Trophoblast cell (in vitro differentiated cells and primary cell): ENCODE measurements at regions not wholly inside any gene's neighbourhood (a gene's known extent, or its start where the extent isn't known, plus 50 kb on each side); places are given as distances from the start of the nearest gene placed in this dataset.

Experiments used
- DNase-seq, 2 donors: peaks; one replicate each; pipeline ENCODE4 v3.0.0-alpha.2; 2016
- H2AFZ ChIP-seq: 2 replicates; pipeline ENCODE4 v1.6.1; 2013; ENCODE audit warnings: low read length, moderate library complexity, mild to moderate bottlenecking; ENCODE audit not compliant: insufficient read depth, poor library complexity
- H2AK5ac ChIP-seq: 2 replicates; pipeline ENCODE4 v1.6.1; 2013; ENCODE audit warnings: mild to moderate bottlenecking, low read length
- H2BK120ac ChIP-seq: 2 replicates; pipeline ENCODE4 v1.6.1; 2013; ENCODE audit warnings: low read length, mild to moderate bottlenecking, moderate library complexity; ENCODE audit not compliant: insufficient read depth, poor library complexity
- H2BK12ac ChIP-seq: 2 replicates; pipeline ENCODE4 v1.6.1; 2013; ENCODE audit warnings: mild to moderate bottlenecking, low read length, moderate library complexity
- H2BK5ac ChIP-seq: 2 replicates; pipeline ENCODE4 v1.6.1; 2013; ENCODE audit warnings: low read length, low read depth, moderate library complexity, mild to moderate bottlenecking; ENCODE audit not compliant: poor library complexity
- H3K14ac ChIP-seq: 2 replicates; pipeline ENCODE4 v1.6.1; 2013; ENCODE audit warnings: mild to moderate bottlenecking, low read length
- H3K18ac ChIP-seq: 2 replicates; pipeline ENCODE4 v1.6.1; 2013; ENCODE audit warnings: mild to moderate bottlenecking, low read length
- H3K23ac ChIP-seq: 2 replicates; pipeline ENCODE4 v1.6.1; 2013; ENCODE audit warnings: low read length
- H3K27ac ChIP-seq: 2 replicates; pipeline ENCODE4 v1.5.1; 2013; ENCODE audit warnings: low read depth, mild to moderate bottlenecking, inconsistent platforms, low read length, moderate library complexity
- H3K27me3 ChIP-seq: 2 replicates; pipeline ENCODE4 v1.6.1; 2013; ENCODE audit warnings: inconsistent platforms, mild to moderate bottlenecking, low read length, moderate library complexity; ENCODE audit not compliant: insufficient read depth
- H3K36me3 ChIP-seq, 2 experiments: 1 replicate in 1 of 2; 2 replicates in 1 of 2; pipeline ENCODE4 v1.6.1; 2013; ENCODE audit warnings: low read length in 2 of 2, mild to moderate bottlenecking in 2 of 2, moderate library complexity in 1 of 2; ENCODE audit not compliant: insufficient read depth in 2 of 2, control insufficient read depth in 1 of 2
- H3K4ac ChIP-seq: 2 replicates; pipeline ENCODE4 v1.6.1; 2013; ENCODE audit warnings: low read depth, mild to moderate bottlenecking, low read length, moderate library complexity
- H3K4me1 ChIP-seq, 2 experiments: 1 replicate in 1 of 2; 2 replicates in 1 of 2; pipeline ENCODE4 v1.6.1; 2013; ENCODE audit warnings: low read length in 2 of 2, mild to moderate bottlenecking in 2 of 2, moderate library complexity in 1 of 2; ENCODE audit not compliant: insufficient read depth in 2 of 2, control insufficient read depth in 1 of 2
- H3K4me2 ChIP-seq: 2 replicates; pipeline ENCODE4 v1.6.1; 2013; ENCODE audit warnings: inconsistent platforms, mild to moderate bottlenecking, low read length, moderate library complexity
- H3K4me3 ChIP-seq: 2 replicates; pipeline ENCODE4 v1.5.1; 2013; ENCODE audit warnings: mild to moderate bottlenecking, low read depth, low read length, inconsistent platforms
- H3K79me1 ChIP-seq: one replicate; pipeline ENCODE4 v1.6.1; 2013; ENCODE audit warnings: low read length
- H3K79me2 ChIP-seq: 2 replicates; pipeline ENCODE4 v1.6.1; 2013; ENCODE audit warnings: low read length, mild to moderate bottlenecking; ENCODE audit not compliant: control insufficient read depth, insufficient read depth, poor library complexity
- H3K9ac ChIP-seq: 2 replicates; pipeline ENCODE4 v1.6.1; 2013; ENCODE audit warnings: mild to moderate bottlenecking, low read length
- H3K9me3 ChIP-seq: 2 replicates; pipeline ENCODE4 v1.6.1; 2013; ENCODE audit warnings: low read depth, mild to moderate bottlenecking, control low read depth, inconsistent platforms, low read length; ENCODE audit not compliant: insufficient read depth
- H4K12ac ChIP-seq: 2 replicates; pipeline ENCODE4 v1.6.1; 2013; ENCODE audit warnings: low read depth, mild to moderate bottlenecking, low read length, moderate library complexity
- H4K8ac ChIP-seq: 2 replicates; pipeline ENCODE4 v1.6.1; 2013; ENCODE audit warnings: low read depth, mild to moderate bottlenecking, low read length, moderate library complexity
- H4K91ac ChIP-seq: one replicate; pipeline ENCODE4 v1.6.1; 2013; ENCODE audit warnings: low read depth, mild to moderate bottlenecking, low read length, moderate library complexity
- WGBS: extraction: QIAGEN DNeasy Blood & Tissue Kit; methylation state at CpG from one replicate; pipeline ENCODE4 v1.1.7; 2013; ENCODE audit warnings: missing lambda C conversion rate; ENCODE audit not compliant: insufficient read length, insufficient coverage; ENCODE audit errors: extremely low coverage; 5-methylcytosine and 5-hydroxymethylcytosine counted together

DNA sequence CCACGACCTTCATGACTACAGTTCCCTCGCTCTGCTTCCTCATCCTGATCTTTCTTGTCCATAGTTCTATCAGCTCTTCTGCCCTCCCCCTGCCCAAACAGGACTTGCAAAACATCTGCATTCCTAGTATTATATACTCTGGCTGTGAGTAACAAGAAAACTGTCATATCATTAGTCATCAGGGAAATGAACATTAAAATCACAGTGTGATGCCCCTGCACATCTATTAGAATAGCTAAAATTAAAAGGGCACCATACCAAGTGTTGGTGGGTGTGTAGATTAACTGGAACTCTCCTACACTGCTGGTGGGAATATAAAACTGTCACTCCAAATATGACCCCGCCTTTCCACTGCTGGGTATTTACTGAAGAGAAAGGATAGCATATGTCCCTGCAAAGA lies 141.8 kb downstream of the C7orf25 start:
- Histone ChIP-seq H3K14ac (no peak overlapping the region), H3K18ac (no peak overlapping the region), H3K9me3 (peaks cover 1% of the 10 kb centered on the region), H3K79me2 (no peaks in the 10 kb centered on the region), H3K4me3 (no peak overlapping the region), H2BK12ac (no peak overlapping the region), H2BK120ac (no peak overlapping the region), H3K36me3 (no peaks in the 10 kb centered on the region), H3K27ac (no peak overlapping the region), H3K4me1 (no peaks in the 10 kb centered on the region), H3K4ac (no peak overlapping the region), H3K27me3 (no peaks in the 10 kb centered on the region), H2BK5ac (no peak overlapping the region), H4K12ac (no peak overlapping the region), H4K8ac (no peak overlapping the region), H3K23ac (no peak overlapping the region), H3K4me2 (no peak overlapping the region), H4K91ac (no peak overlapping the region), H2AFZ (no peak overlapping the region), H3K79me1 (no peaks in the 10 kb centered on the region), H3K9ac (no peak overlapping the region), H2AK5ac (no peak overlapping the region)
- DNase-seq: no peak
- WGBS: no CpG with 5 or more reads among the region's 3 CpGs

DNA sequence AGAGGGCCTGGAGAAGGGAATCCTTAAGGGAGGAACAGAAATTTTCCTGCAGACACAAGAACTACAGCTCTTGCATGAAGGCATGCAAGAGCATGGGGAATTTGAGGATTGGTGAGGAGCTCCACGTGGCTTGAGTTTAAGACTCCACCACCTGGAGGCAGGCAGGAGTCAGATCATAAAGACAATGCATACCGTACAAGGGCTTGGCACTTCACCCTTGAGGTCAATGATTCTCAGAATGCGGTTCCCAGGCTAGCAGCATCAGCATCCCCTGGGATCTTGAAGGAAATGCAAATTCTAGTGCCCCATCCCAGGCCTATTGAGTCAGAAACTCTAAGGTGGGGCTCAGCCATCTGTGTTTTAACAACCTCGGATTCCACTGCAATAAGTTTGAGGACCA lies 143.8 kb downstream of the C7orf25 start:
- Histone ChIP-seq H3K79me2 (no peaks in the 10 kb centered on the region), H3K36me3 (no peaks in the 10 kb centered on the region), H4K8ac (no peak overlapping the region), H3K4me3 (no peak overlapping the region), H2AK5ac (no peak overlapping the region), H3K4me2 (no peak overlapping the region), H3K9ac (no peak overlapping the region), H3K27me3 (no peaks in the 10 kb centered on the region), H2BK120ac (no peak overlapping the region), H2AFZ (no peak overlapping the region), H3K9me3 (peaks cover 1% of the 10 kb centered on the region), H2BK5ac (no peak overlapping the region), H4K91ac (no peak overlapping the region), H3K18ac (no peak overlapping the region), H3K23ac (no peak overlapping the region), H3K4me1 (no peaks in the 10 kb centered on the region), H3K79me1 (no peaks in the 10 kb centered on the region), H2BK12ac (no peak overlapping the region), H3K14ac (no peak overlapping the region), H4K12ac (no peak overlapping the region), H3K4ac (no peak overlapping the region), H3K27ac (no peak overlapping the region)
- no CpG with 5 or more reads among the region's 4 CpGs for WGBS
- DNase-seq: no peak

DNA sequence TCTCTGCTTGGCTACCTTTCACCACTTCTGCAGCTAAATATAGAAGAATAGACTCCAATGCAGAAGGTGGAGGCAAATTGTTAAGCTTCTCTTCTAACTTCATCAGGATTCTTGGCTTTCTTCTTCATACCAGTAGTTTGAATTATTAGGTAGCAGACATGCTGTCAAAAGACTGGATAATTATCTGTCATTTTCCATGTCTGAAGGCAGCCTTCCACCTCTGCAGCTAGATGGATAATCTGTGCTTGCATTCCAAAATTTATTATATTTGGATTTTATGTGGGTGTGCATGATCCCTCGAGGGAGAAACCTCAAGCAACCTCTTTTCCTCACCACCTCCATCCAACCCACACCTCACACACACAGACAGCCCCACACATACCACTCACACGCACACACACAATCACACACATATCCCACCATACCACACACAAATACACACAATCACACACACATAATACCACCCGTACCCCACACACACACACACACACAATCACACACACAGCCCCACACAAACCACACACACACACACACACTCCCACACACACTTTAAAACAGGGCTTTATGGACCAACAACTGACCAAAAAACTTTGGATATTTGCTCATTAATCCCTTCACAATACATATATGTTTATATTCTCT lies 145.0 kb downstream of the C7orf25 start:
- peak overlapping the region; percentile 61 for H3K23ac ChIP-seq
- H2BK5ac ChIP-seq: no peak overlapping the region
- H2AK5ac ChIP-seq: no peak overlapping the region
- H2BK12ac ChIP-seq: no peak overlapping the region
- H3K27me3 ChIP-seq: no peaks in the 10 kb centered on the region
- H3K4ac ChIP-seq: no peak overlapping the region
- H2BK120ac ChIP-seq: no peak overlapping the region
- H3K79me2 ChIP-seq: no peaks in the 10 kb centered on the region
- no peaks in the 10 kb centered on the region for H3K9me3 ChIP-seq
- WGBS: 100% methylated on average over 2 of the region's 3 CpGs
- no peaks in the 10 kb centered on the region for H3K36me3 ChIP-seq
- H3K14ac ChIP-seq: no peak overlapping the region
- no peak overlapping the region for H2AFZ ChIP-seq
- H4K12ac ChIP-seq: no peak overlapping the region
- H3K9ac ChIP-seq: no peak overlapping the region
- H4K91ac ChIP-seq: no peak overlapping the region
- no peak overlapping the region for H3K18ac ChIP-seq
- no peak overlapping the region for H4K8ac ChIP-seq
- DNase-seq: no peak
- H3K4me3 ChIP-seq: no peak overlapping the region
- no peak overlapping the region for H3K4me2 ChIP-seq
- H3K27ac ChIP-seq: no peak overlapping the region
- no peaks in the 10 kb centered on the region for H3K79me1 ChIP-seq
- H3K4me1 ChIP-seq: no peaks in the 10 kb centered on the region

DNA sequence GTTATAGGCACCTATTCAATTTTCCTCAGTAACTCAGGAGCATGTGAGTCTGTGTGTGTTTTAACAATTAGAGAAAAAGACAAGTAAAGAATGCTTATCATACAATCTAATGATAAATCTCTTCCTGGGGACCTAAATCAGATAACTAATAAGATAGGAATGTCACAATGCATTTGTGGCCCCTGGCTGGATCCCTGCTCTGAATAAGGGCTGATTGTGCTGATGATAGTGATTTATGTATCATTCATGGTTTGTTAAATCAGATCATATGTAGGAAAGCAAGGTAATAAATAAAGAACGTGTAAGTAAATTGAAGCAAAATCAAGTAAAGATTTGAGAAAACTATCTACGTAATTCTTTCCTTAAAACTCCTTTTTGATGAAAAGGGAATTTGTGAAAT lies 145.9 kb downstream of the C7orf25 start:
- no peak overlapping the region for H4K12ac ChIP-seq
- no CpG with 5 or more reads among the region's 2 CpGs for WGBS

More for the DNA sequence above, 145.9 kb downstream of the C7orf25 start:
- no peak overlapping the region for H3K4ac ChIP-seq
- H3K27ac ChIP-seq: no peak overlapping the region
- no peaks in the 10 kb centered on the region for H3K79me1 ChIP-seq
- no peak overlapping the region for H2AFZ ChIP-seq
- H4K91ac ChIP-seq: no peak overlapping the region
- H2BK5ac ChIP-seq: no peak overlapping the region
- H3K18ac ChIP-seq: no peak overlapping the region
- H3K9ac ChIP-seq: no peak overlapping the region
- H2BK12ac ChIP-seq: no peak overlapping the region
- H3K9me3 ChIP-seq: no peaks in the 10 kb centered on the region
- H3K14ac ChIP-seq: no peak overlapping the region
- H4K8ac ChIP-seq: no peak overlapping the region
- H3K4me2 ChIP-seq: no peak overlapping the region
- no peak for DNase-seq
- H3K4me1 ChIP-seq: no peaks in the 10 kb centered on the region
- no peak overlapping the region for H2AK5ac ChIP-seq
- no peak overlapping the region for H3K23ac ChIP-seq
- no peaks in the 10 kb centered on the region for H3K27me3 ChIP-seq
- no peaks in the 10 kb centered on the region for H3K36me3 ChIP-seq
- H3K4me3 ChIP-seq: no peak overlapping the region
- H2BK120ac ChIP-seq: no peak overlapping the region
- no peaks in the 10 kb centered on the region for H3K79me2 ChIP-seq
